Upper lobe of right lung (tissue), 1 donor: ENCODE measurements at regions not wholly inside any gene's neighbourhood (a gene's known extent, or its start where the extent isn't known, plus 50 kb on each side); places are given as distances from the start of the nearest gene placed in this dataset.

Source experiments
- ATAC-seq: fragments of 200-7000 bp; cut with Tn5 transposase; one replicate; pipeline ENCODE4 v1.9.1; 2020; ENCODE audit warnings: mild to moderate bottlenecking, moderate library complexity
- DNase-seq: peaks from one replicate; pipeline ENCODE4 v3.0.0-alpha.2; 2020
- H3K27ac ChIP-seq: fragments of 200-600 bp; one replicate; pipeline ENCODE4 v1.8.0; 2022
- H3K27me3 ChIP-seq: fragments of 200-600 bp; one replicate; pipeline ENCODE4 v1.8.0; 2022; ENCODE audit warnings: mild to moderate bottlenecking
- H3K36me3 ChIP-seq: fragments of 200-600 bp; one replicate; pipeline ENCODE4 v1.8.0; 2022
- H3K4me1 ChIP-seq: fragments of 200-600 bp; one replicate; pipeline ENCODE4 v1.8.0; 2022
- H3K4me3 ChIP-seq: fragments of 200-600 bp; one replicate; pipeline ENCODE4 v1.8.0; 2022; ENCODE audit warnings: mild to moderate bottlenecking
- H3K9me3 ChIP-seq: fragments of 200-600 bp; one replicate; pipeline ENCODE4 v1.8.0; 2022
- CTCF ChIP-seq: fragments of 200-600 bp; IDR thresholded peaks from one replicate; pipeline ENCODE4 v1.8.0; 2022; ENCODE audit warnings: antibody characterized with exemption
- intact Hi-C: fragments of 100-400 bp; cut with DNase I; formaldehyde crosslinking; loops from one replicate; pipeline ENCODE4 v1.11.0; 2022
- donor health status: DM: no; HTN: yes; CAD: no; lungs with severe emphysema.

GRCh38 chr7:46191296-46191695 is 270.2 kb upstream of the IGFBP3 start:
- TF ChIP-seq CTCF = no peak
- Histone ChIP-seq H3K36me3 (no peaks in the 10 kb centered on the region), H3K4me3 (no peak overlapping the region), H3K27ac (no peak overlapping the region), H3K4me1 (no peaks in the 10 kb centered on the region), H3K27me3 (no peaks in the 10 kb centered on the region), H3K9me3 (no peaks in the 10 kb centered on the region)
- DNase-seq (no peak), ATAC-seq (no peak)
- intact Hi-C loops = no loop called here

- Histone ChIP-seq H3K4me3 (no peak overlapping the region), H3K27me3 (no peaks in the 10 kb centered on the region), H3K9me3 (no peaks in the 10 kb centered on the region), H3K4me1 (no peaks in the 10 kb centered on the region), H3K27ac (no peak overlapping the region), H3K36me3 (no peaks in the 10 kb centered on the region)
- ATAC-seq = no peak
- intact Hi-C loops = no loop called here
- no peak for TF ChIP-seq CTCF
- no peak for DNase-seq
Measured at GRCh38 chr7:46189255-46189790, 268.3 kb upstream of the IGFBP3 start.

GRCh38 chr7:46186131-46186530 is 265.1 kb upstream of the IGFBP3 start:
- no peak for ATAC-seq
- no peaks in the 10 kb centered on the region for H3K36me3 ChIP-seq
- H3K27me3 ChIP-seq = no peaks in the 10 kb centered on the region
- no peaks in the 10 kb centered on the region for H3K4me1 ChIP-seq
- no peak for TF ChIP-seq CTCF
- H3K27ac ChIP-seq = no peak overlapping the region
- no peaks in the 10 kb centered on the region for H3K9me3 ChIP-seq
- DNase-seq = no peak
- intact Hi-C loops = no loop called here
- H3K4me3 ChIP-seq = no peak overlapping the region

GRCh38 chr7:46179061-46179610 is 258.1 kb upstream of the IGFBP3 start:
- Histone ChIP-seq H3K36me3 (no peaks in the 10 kb centered on the region), H3K4me3 (no peak overlapping the region), H3K4me1 (no peaks in the 10 kb centered on the region), H3K27me3 (no peaks in the 10 kb centered on the region), H3K27ac (no peak overlapping the region), H3K9me3 (no peaks in the 10 kb centered on the region)
- ATAC-seq = no peak
- intact Hi-C loops = no loop called here
- DNase-seq = no peak
- TF ChIP-seq CTCF = no peak

- ATAC-seq (no peak), DNase-seq (no peak)
- no peak for TF ChIP-seq CTCF
- Histone ChIP-seq H3K36me3 (no peaks in the 10 kb centered on the region), H3K9me3 (no peaks in the 10 kb centered on the region), H3K4me3 (no peak overlapping the region), H3K27ac (no peak overlapping the region), H3K4me1 (no peaks in the 10 kb centered on the region), H3K27me3 (no peaks in the 10 kb centered on the region)
- intact Hi-C loops = no loop called here
Measured at GRCh38 chr7:46178661-46179060, 257.6 kb upstream of the IGFBP3 start.

- Histone ChIP-seq H3K4me3 (no peak overlapping the region), H3K27me3 (no peaks in the 10 kb centered on the region), H3K27ac (no peak overlapping the region), H3K9me3 (no peaks in the 10 kb centered on the region), H3K4me1 (no peaks in the 10 kb centered on the region), H3K36me3 (no peaks in the 10 kb centered on the region)
- DNase-seq (no peak), ATAC-seq (no peak)
- intact Hi-C loops = no loop called here
- no peak for TF ChIP-seq CTCF
Measured at GRCh38 chr7:46177821-46178220, 256.7 kb upstream of the IGFBP3 start.
